Bronchial epithelial cell (primary cell): ENCODE measurements at regions not wholly inside any gene's neighbourhood (a gene's known extent, or its start where the extent isn't known, plus 50 kb on each side); places are given as distances from the start of the nearest gene placed in this dataset.

Experiments
- DNase-seq: peaks from one replicate; pipeline ENCODE4 v3.0.0-alpha.2; 2010; ENCODE audit warnings: low read depth
- FAIRE-seq: peaks from 2 replicates; lab custom pipeline; 2011; peaks lifted over from hg19 to GRCh38; lab: Jason Lieb, UNC
- H3K27me3 ChIP-seq: 2 replicates; pipeline ENCODE4 v1.5.1; 2011; ENCODE audit warnings: low read length; ENCODE audit not compliant: control insufficient read depth, insufficient read depth
- H3K36me3 ChIP-seq: 2 replicates; pipeline ENCODE4 v1.5.1; 2011; ENCODE audit warnings: low read length; ENCODE audit not compliant: control insufficient read depth, insufficient read depth
- H3K4me3 ChIP-seq: 2 replicates; pipeline ENCODE4 v1.5.1; 2011; ENCODE audit warnings: mild to moderate bottlenecking, low read depth, low read length, control low read depth
- TF ChIP-seq, protein P1 (sequence below): IDR thresholded peaks from 2 replicates; pipeline ENCODE4 v1.5.1; 2011; ENCODE audit warnings: mild to moderate bottlenecking, moderate library complexity, low read length, control low read depth, inconsistent platforms; ENCODE audit not compliant: insufficient read depth, severe bottlenecking

DNA sequence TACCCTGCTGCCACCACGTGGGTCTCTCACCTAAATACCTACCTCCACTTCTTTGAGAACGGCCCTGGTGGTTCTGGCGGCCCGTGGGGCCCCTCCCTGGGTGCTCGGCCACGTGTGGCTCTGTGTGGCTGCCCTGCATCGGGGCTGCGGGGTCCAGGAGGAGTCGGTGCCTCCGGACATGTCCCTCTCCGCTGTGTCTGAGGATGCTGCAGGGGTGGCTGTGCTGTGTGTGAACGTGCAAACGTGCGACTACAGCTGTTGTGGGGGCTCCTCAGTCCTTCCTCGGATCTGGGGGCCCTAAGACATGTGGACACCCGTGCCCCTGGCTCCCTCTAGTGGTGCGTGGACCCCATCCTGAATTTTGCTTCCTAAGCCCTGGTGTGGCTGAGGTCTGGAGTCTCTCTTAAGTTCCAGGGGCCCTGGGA is 691.8 kb downstream of the QKI start:
- no peak overlapping the region for H3K4me3 ChIP-seq
- TF ChIP-seq, protein P1, sequence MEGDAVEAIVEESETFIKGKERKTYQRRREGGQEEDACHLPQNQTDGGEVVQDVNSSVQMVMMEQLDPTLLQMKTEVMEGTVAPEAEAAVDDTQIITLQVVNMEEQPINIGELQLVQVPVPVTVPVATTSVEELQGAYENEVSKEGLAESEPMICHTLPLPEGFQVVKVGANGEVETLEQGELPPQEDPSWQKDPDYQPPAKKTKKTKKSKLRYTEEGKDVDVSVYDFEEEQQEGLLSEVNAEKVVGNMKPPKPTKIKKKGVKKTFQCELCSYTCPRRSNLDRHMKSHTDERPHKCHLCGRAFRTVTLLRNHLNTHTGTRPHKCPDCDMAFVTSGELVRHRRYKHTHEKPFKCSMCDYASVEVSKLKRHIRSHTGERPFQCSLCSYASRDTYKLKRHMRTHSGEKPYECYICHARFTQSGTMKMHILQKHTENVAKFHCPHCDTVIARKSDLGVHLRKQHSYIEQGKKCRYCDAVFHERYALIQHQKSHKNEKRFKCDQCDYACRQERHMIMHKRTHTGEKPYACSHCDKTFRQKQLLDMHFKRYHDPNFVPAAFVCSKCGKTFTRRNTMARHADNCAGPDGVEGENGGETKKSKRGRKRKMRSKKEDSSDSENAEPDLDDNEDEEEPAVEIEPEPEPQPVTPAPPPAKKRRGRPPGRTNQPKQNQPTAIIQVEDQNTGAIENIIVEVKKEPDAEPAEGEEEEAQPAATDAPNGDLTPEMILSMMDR, result no peak
- FAIRE-seq (no peak), DNase-seq (no peak)
- no peaks in the 10 kb centered on the region for H3K27me3 ChIP-seq
- H3K36me3 ChIP-seq, result no peaks in the 10 kb centered on the region

DNA sequence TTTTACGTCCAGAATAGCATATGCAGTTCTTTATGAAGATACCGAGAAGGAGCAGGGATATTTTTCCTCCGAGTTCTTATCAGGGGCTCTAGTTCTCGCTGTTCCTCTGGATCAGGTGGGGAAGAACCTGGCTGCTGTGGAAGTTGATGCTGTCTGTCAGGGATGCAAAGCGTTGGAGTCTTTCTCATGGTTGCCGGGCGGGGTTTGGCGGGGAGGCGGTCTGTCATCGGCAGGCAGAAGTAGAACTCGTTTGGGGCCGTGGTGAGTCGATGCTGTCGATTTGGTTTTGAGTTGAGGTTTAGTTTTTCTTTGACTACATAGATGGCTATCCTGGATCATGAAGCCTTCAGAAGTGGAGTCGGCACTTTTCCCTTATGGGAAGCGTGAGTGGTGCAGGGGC is 691.2 kb downstream of the QKI start:
- H3K27me3 ChIP-seq, result no peaks in the 10 kb centered on the region
- H3K4me3 ChIP-seq, result no peak overlapping the region
- FAIRE-seq (no peak), DNase-seq (no peak)
- TF ChIP-seq, protein P1, result no peak
- H3K36me3 ChIP-seq, result no peaks in the 10 kb centered on the region

DNA sequence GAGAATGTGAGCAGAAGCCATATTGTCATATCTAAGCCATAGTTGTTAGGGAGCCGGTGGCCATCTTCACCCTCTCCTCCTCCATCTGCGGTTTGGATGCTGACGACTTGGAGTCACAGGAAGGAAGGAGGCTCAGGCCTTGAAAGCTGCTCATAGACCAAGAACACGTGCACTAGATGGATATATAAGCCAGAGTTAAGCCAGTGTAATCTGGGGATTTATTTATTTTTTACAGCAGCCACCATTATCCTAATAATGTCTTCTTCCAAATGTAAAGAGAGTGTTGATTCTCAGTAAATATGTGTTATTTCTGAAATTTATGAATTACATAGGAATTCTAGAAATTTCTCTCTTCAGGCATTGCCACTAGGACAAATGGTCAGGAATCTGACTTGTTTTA is 689.9 kb downstream of the QKI start:
- H3K27me3 ChIP-seq, result no peaks in the 10 kb centered on the region
- no peaks in the 10 kb centered on the region for H3K36me3 ChIP-seq
- H3K4me3 ChIP-seq, result no peak overlapping the region
- no peak for FAIRE-seq
- DNase-seq, result no peak
- TF ChIP-seq, protein P1, result no peak

DNA sequence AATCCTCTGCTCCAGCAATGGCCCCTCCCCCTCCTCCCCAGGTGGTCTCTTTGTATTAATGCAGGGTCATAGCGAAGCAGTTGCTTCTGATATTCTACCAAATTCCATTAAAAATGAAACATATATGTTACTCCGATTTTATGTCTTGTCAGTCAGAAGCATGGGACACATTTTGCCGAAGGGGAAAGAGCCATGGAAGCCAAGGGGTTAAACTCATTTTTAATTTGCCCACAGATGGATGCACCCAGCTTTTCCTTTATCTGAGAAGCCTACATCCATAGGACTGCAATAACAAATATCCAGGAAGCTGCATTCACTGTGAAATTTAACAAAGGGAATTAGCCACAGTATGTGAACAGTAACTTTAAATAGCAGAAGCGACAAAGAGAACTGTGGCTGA is 688.2 kb downstream of the QKI start:
- DNase-seq, result no peak
- Histone ChIP-seq H3K27me3 (no peaks in the 10 kb centered on the region), H3K4me3 (no peak overlapping the region), H3K36me3 (no peaks in the 10 kb centered on the region)
- TF ChIP-seq, protein P1, result no peak
- FAIRE-seq, result no peak

DNA sequence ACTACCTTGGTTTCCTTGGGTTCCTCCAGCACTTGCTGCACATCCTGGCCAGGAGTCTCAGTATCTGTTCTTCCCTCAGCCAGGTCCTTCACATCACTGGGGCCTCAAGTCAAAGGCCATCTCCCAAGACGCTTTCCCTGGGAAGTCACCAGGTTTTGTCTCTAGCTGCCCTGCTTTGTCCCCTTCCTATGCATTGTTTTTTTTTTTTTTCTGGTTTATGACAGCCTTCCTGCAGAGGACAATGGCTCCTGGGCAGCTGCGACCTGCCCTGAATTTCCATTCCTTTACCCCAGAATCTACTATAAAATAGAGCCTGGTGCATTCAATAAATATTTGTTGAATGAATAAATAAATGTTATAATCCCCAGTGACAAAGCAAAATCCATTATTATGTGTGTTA is 687.3 kb downstream of the QKI start:
- TF ChIP-seq, protein P1, result no peak
- FAIRE-seq (no peak), DNase-seq (no peak)
- Histone ChIP-seq H3K4me3 (no peak overlapping the region), H3K36me3 (no peaks in the 10 kb centered on the region), H3K27me3 (no peaks in the 10 kb centered on the region)

DNA sequence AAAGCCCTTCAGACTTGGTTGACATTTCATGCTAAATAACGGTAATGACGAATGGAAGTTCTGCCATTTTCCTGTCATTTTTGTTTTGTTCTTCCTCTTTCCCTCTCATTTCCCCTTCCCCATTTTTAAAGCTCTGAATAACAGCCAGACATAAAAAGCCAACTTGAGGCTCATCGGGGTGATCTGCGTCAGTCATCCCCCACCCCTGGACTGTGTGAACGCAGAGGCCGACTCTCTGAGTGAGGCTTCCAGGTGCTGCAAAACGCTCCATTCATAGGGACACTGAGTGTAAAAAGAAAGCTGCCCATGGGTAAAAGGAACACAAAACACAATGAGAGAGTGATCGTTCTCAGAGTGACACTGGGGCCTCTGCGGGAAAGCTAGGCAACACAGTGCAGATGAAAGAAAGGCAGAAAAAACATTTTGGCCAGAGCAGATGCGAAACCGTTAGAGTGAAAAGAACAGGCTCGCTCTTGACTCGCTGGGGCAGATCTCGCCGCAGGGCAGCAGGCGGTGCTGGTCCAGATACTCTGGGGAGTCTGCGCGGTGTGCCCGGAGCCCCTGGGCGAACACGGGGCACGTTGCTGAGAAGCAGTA is 684.8 kb downstream of the QKI start:
- Histone ChIP-seq H3K27me3 (no peaks in the 10 kb centered on the region), H3K36me3 (no peaks in the 10 kb centered on the region), H3K4me3 (no peak overlapping the region)
- FAIRE-seq, result no peak
- TF ChIP-seq, protein P1, result no peak
- DNase-seq, result no peak
